MM.1S (cell line): ENCODE measurements at regions not wholly inside any gene's neighbourhood (a gene's known extent, or its start where the extent isn't known, plus 50 kb on each side); places are given as distances from the start of the nearest gene placed in this dataset.

Experiments used
- CTCF ChIP-seq: fragments of 300-600 bp; sonication (generic); IDR thresholded peaks from 2 replicates; pipeline ENCODE4 v1.5.1; 2016; ENCODE audit warnings: antibody characterized with exemption, low read length, mixed read lengths
- EZH2 ChIP-seq: fragments of 300-600 bp; sonication (generic); optimal IDR thresholded peaks from 2 replicates; pipeline ENCODE3; 2017; ENCODE audit warnings: low read depth, mild to moderate bottlenecking, antibody characterized with exemption, low read length, mixed read lengths
- EZH2phosphoT487 ChIP-seq: fragments of 300-600 bp; sonication (generic); IDR thresholded peaks from 2 replicates; pipeline ENCODE4 v1.6.1; 2018; ENCODE audit warnings: antibody characterized with exemption, low read length

- TF ChIP-seq CTCF (no peak), EZH2 (no peak), EZH2phosphoT487 (no peak)
These were observed 504.7 kb downstream of the KCNJ3 start for GRCh38 chr2:155203178-155203577.
